Thoracic aorta (tissue), 2 donors: ENCODE measurements at regions not wholly inside any gene's neighbourhood (a gene's known extent, or its start where the extent isn't known, plus 50 kb on each side); places are given as distances from the start of the nearest gene placed in this dataset.

Experiments
- ATAC-seq: fragments of 150-250 bp; one replicate; pipeline ENCODE4 v1.8.0; 2017; ENCODE audit warnings: low read depth; ENCODE audit not compliant: insufficient number of reproducible peaks, low FRiP score
- DNase-seq: peaks from one replicate; pipeline ENCODE4 v3.0.0-alpha.2; 2020; ENCODE audit warnings: low spot score
- H3K27ac ChIP-seq, 2 donors: fragments of 200-600 bp; sonication (generic); 1 replicate in 1 of 2; 2 replicates in 1 of 2; pipeline ENCODE4 v1.5.1; 2016; ENCODE audit warnings: mild to moderate bottlenecking in 2 of 2, moderate library complexity in 2 of 2
- H3K27me3 ChIP-seq: fragments of 200-600 bp; sonication (generic); replicated peaks from 2 replicates; pipeline ENCODE4 v1.6.0; 2016; ENCODE audit warnings: mild to moderate bottlenecking; ENCODE audit not compliant: insufficient read depth
- H3K36me3 ChIP-seq: fragments of 200-600 bp; sonication (generic); one replicate; pipeline ENCODE4 v1.5.1; 2016
- H3K4me1 ChIP-seq, 2 donors: fragments of 200-600 bp; sonication (generic); 1 replicate in 1 of 2; 2 replicates in 1 of 2; pipeline versions ENCODE4 v1.5.1 to v1.6.0; 2016; ENCODE audit warnings: low read depth in 2 of 2, mild to moderate bottlenecking in 1 of 2; ENCODE audit not compliant: control insufficient read depth in 1 of 2
- H3K4me3 ChIP-seq: fragments of 200-600 bp; sonication (generic); 2 replicates; pipeline ENCODE4 v1.5.1; 2016; ENCODE audit warnings: mild to moderate bottlenecking
- H3K9me3 ChIP-seq: fragments of 200-600 bp; sonication (generic); 2 replicates; pipeline ENCODE4 v1.5.1; 2016
- CTCF ChIP-seq: fragments of 200-600 bp; sonication (generic); IDR thresholded peaks from one replicate; pipeline ENCODE4 v1.5.1; 2019; ENCODE audit warnings: antibody characterized with exemption

- no peak for ATAC-seq
These were observed 53.4 kb upstream of the KLF12 start for GRCh38 chr13:74187564-74187963.

GRCh38 chr13:74184283-74184682 lies 50.1 kb upstream of the KLF12 start:
- no peaks in the 10 kb centered on the region for H3K4me1 ChIP-seq
- H3K27me3 ChIP-seq: no peaks in the 10 kb centered on the region
- no peaks in the 10 kb centered on the region for H3K36me3 ChIP-seq
- no peak for ATAC-seq
- TF ChIP-seq CTCF: no peak
- H3K4me3 ChIP-seq: no peak overlapping the region
- no peak overlapping the region for H3K27ac ChIP-seq
- DNase-seq: no peak
- no peaks in the 10 kb centered on the region for H3K9me3 ChIP-seq

More at GRCh38 chr13:74187564-74187963, 53.4 kb upstream of the KLF12 start:
- Histone ChIP-seq H3K4me3 (no peak overlapping the region), H3K27me3 (no peaks in the 10 kb centered on the region), H3K4me1 (no peaks in the 10 kb centered on the region), H3K27ac (no peak overlapping the region), H3K9me3 (no peaks in the 10 kb centered on the region), H3K36me3 (no peaks in the 10 kb centered on the region)
- no peak for DNase-seq
- TF ChIP-seq CTCF: no peak
